ENCODE measurements at regions not wholly inside any gene's neighbourhood (a gene's known extent, or its start where the extent isn't known, plus 50 kb on each side); places are given as distances from the start of the nearest gene placed in this dataset.

DNA sequence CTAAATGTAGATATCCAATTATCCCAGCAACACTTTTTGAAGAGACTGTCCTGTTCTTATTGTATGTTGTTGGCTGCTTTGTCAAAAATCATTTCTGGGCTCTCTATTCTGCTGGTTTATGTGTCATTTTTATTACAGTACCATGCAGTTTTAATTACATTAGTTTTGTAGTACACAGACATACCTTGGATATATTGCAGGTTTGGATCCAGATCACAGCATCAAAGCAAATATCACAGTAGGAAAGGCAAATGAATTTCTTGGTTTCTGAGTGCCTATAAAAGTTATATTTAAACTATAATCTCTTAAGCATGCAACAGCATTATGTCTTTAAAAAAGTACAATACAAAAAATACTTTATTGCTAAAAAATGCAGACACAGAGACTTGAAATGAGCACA, 564.2 kb upstream of the MIR17HG start:
- Histone ChIP-seq H3K27me3 (ENCODE audit: insufficient read depth, poor library complexity, severe bottlenecking) (no peaks in the 10 kb centered on the region), H3K27ac (replicated peaks) (no peak overlapping the region), H3K4me3 (replicated peaks; ENCODE audit: insufficient read depth, low read length) (no peak overlapping the region)
- no peak for TF ChIP-seq CTCF (IDR thresholded peaks at IDR 0.05; ENCODE audit: insufficient read depth, low read length)
- TF ChIP-seq SPI1 (IDR thresholded peaks at IDR 0.05; ENCODE audit: borderline replicate concordance, low read depth): no peak
- TF ChIP-seq GABPA (IDR thresholded peaks at IDR 0.05; ENCODE audit: low read depth): no peak
- no peak for TF ChIP-seq POLR2AphosphoS5 (IDR thresholded peaks at IDR 0.05; ENCODE audit: low read depth)
- TF ChIP-seq, protein P1, sequence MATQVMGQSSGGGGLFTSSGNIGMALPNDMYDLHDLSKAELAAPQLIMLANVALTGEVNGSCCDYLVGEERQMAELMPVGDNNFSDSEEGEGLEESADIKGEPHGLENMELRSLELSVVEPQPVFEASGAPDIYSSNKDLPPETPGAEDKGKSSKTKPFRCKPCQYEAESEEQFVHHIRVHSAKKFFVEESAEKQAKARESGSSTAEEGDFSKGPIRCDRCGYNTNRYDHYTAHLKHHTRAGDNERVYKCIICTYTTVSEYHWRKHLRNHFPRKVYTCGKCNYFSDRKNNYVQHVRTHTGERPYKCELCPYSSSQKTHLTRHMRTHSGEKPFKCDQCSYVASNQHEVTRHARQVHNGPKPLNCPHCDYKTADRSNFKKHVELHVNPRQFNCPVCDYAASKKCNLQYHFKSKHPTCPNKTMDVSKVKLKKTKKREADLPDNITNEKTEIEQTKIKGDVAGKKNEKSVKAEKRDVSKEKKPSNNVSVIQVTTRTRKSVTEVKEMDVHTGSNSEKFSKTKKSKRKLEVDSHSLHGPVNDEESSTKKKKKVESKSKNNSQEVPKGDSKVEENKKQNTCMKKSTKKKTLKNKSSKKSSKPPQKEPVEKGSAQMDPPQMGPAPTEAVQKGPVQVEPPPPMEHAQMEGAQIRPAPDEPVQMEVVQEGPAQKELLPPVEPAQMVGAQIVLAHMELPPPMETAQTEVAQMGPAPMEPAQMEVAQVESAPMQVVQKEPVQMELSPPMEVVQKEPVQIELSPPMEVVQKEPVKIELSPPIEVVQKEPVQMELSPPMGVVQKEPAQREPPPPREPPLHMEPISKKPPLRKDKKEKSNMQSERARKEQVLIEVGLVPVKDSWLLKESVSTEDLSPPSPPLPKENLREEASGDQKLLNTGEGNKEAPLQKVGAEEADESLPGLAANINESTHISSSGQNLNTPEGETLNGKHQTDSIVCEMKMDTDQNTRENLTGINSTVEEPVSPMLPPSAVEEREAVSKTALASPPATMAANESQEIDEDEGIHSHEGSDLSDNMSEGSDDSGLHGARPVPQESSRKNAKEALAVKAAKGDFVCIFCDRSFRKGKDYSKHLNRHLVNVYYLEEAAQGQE (IDR thresholded peaks at IDR 0.05; ENCODE audit: insufficient replicate concordance, low read depth): no peak
- no peak for DNase-seq (ENCODE audit: low read depth in 1 of 2, low spot score in 1 of 2)

- DNase-seq (ENCODE audit: low read depth in 1 of 2, low spot score in 1 of 2): no peak
- no peak for TF ChIP-seq GABPA (IDR thresholded peaks at IDR 0.05; ENCODE audit: low read depth)
- TF ChIP-seq, protein P1 (IDR thresholded peaks at IDR 0.05; ENCODE audit: insufficient replicate concordance, low read depth): no peak
- TF ChIP-seq SPI1 (IDR thresholded peaks at IDR 0.05; ENCODE audit: borderline replicate concordance, low read depth): no peak
- TF ChIP-seq CTCF (IDR thresholded peaks at IDR 0.05; ENCODE audit: insufficient read depth, low read length): no peak
- TF ChIP-seq POLR2AphosphoS5 (IDR thresholded peaks at IDR 0.05; ENCODE audit: low read depth): no peak
- Histone ChIP-seq H3K27ac (replicated peaks) (no peak overlapping the region), H3K27me3 (ENCODE audit: insufficient read depth, poor library complexity, severe bottlenecking) (no peaks in the 10 kb centered on the region), H3K4me3 (replicated peaks; ENCODE audit: insufficient read depth, low read length) (no peak overlapping the region)
These were observed 560.5 kb upstream of the MIR17HG start for GRCh38 chr13:90787007-90787406.

DNA sequence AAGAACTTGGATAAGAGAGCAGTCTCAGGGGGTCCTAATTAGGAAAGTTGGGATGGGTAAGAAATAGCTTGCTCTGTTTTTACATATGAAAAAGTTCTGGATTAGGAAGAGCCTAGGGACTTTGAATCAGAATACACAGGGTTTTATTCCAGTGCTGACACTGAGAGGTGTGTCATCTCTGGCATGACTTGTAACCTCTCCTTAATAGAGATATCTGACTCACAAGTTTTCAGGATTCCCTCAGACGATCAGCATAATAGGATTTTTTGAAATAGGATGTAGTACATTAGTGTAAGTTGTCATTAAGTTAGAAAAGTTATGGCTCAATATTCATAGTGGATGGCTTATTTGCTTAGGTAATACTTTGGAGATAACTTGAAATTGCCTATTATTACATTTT, 555.2 kb upstream of the MIR17HG start:
- no peaks in the 10 kb centered on the region for H3K27me3 ChIP-seq (ENCODE audit: insufficient read depth, poor library complexity, severe bottlenecking)
- TF ChIP-seq, protein P1 (IDR thresholded peaks at IDR 0.05; ENCODE audit: insufficient replicate concordance, low read depth): no peak
- TF ChIP-seq SPI1 (IDR thresholded peaks at IDR 0.05; ENCODE audit: borderline replicate concordance, low read depth) (no peak), POLR2AphosphoS5 (IDR thresholded peaks at IDR 0.05; ENCODE audit: low read depth) (no peak), GABPA (IDR thresholded peaks at IDR 0.05; ENCODE audit: low read depth) (no peak), CTCF (IDR thresholded peaks at IDR 0.05; ENCODE audit: insufficient read depth, low read length) (no peak)
- no peak for DNase-seq (ENCODE audit: low read depth in 1 of 2, low spot score in 1 of 2)
- H3K27ac ChIP-seq (replicated peaks): no peak overlapping the region
- H3K4me3 ChIP-seq (replicated peaks; ENCODE audit: insufficient read depth, low read length): no peak overlapping the region
